GM18520 (cell line): ENCODE measurements at regions not wholly inside any gene's neighbourhood (a gene's known extent, or its start where the extent isn't known, plus 50 kb on each side); places are given as distances from the start of the nearest gene placed in this dataset.

Experiments used
- ATAC-seq: cut with Tn5 transposase; IDR thresholded peaks from one replicate; pipeline ENCODE4 v1.9.1; 2021; ENCODE audit not compliant: unreplicated experiment

GRCh38 chr4:1543561-1543960, 137.3 kb upstream of the NKX1-1 start:
- ATAC-seq: no peak

- ATAC-seq: no peak
Observed at GRCh38 chr4:1542516-1543320, 136.5 kb upstream of the NKX1-1 start.

- no peak for ATAC-seq
Observed at GRCh38 chr4:1542226-1542490, 135.9 kb upstream of the NKX1-1 start.

GRCh38 chr4:1541449-1542225, 135.4 kb upstream of the NKX1-1 start:
- no peak for ATAC-seq

GRCh38 chr4:1540601-1541375, 134.5 kb upstream of the NKX1-1 start:
- no peak for ATAC-seq

GRCh38 chr4:1539859-1540600, 133.8 kb upstream of the NKX1-1 start:
- ATAC-seq: no peak

- ATAC-seq: no peak
Observed at GRCh38 chr4:1538941-1539772, 132.9 kb upstream of the NKX1-1 start.

- no peak for ATAC-seq
Observed at GRCh38 chr4:1538096-1538410, 131.8 kb upstream of the NKX1-1 start.

- ATAC-seq: no peak
Observed at GRCh38 chr4:1537410-1538095, 131.3 kb upstream of the NKX1-1 start.

GRCh38 chr4:1536579-1537409, 130.6 kb upstream of the NKX1-1 start:
- ATAC-seq: no peak

- no peak for ATAC-seq
Observed at GRCh38 chr4:1535926-1536578, 129.8 kb upstream of the NKX1-1 start.

- ATAC-seq: no peak
Observed at GRCh38 chr4:1534876-1535526, 128.8 kb upstream of the NKX1-1 start.

- ATAC-seq: no peak
Observed at GRCh38 chr4:1534095-1534872, 128.0 kb upstream of the NKX1-1 start.

- ATAC-seq: no peak
Observed at GRCh38 chr4:1533501-1534064, 127.3 kb upstream of the NKX1-1 start.

GRCh38 chr4:1532549-1533395, 126.5 kb upstream of the NKX1-1 start:
- no peak for ATAC-seq
